Spleen (tissue), 7 donors: ENCODE measurements at regions not wholly inside any gene's neighbourhood (a gene's known extent, or its start where the extent isn't known, plus 50 kb on each side); places are given as distances from the start of the nearest gene placed in this dataset.

ENCODE experiments used
- CTCF ChIP-seq, 11 experiments: fragments of 200-600 bp in 7 of 11; fragments of 450-650 bp in 4 of 11; sonication (generic) in 4 of 11; IDR thresholded peaks in 8 of 11; conservative IDR thresholded peaks in 3 of 11; 1 replicate in 7 of 11; 2 replicates in 4 of 11; pipeline versions ENCODE4 v1.4.0 to v1.8.0; 2016 to 2021; ENCODE audit warnings: antibody characterized with exemption in 11 of 11, inconsistent platforms in 4 of 11, mild to moderate bottlenecking in 1 of 11
- POLR2AphosphoS5 ChIP-seq, 3 donors: sonication (generic); formaldehyde crosslinking; IDR thresholded peaks; one replicate each; pipeline ENCODE4 v1.5.1; 2017; ENCODE audit warnings: antibody characterized with exemption in 3 of 3
- donor health status: DM: no; HTN: no; CAD: no; lungs with moderate emphysema.
- donor health status: DM: no; HTN: no; CAD: no.
- donor health status: DM: no; HTN: no; CAD: no.

GRCh38 chr4:96395747-96396146 lies 555.9 kb downstream of the PDHA2 start:
- no peak for TF ChIP-seq CTCF (IDR thresholded peaks at IDR 0.05 in 8 of 11, conservative IDR thresholded peaks at IDR 0.05 in 3 of 11)
- no peak for TF ChIP-seq POLR2AphosphoS5 (IDR thresholded peaks at IDR 0.05)
